Activated naive CD8-positive, alpha-beta T cell treated with anti-CD3 and anti-CD28 coated beads, Interleukin-2, amount 50 U/mL, for 24 hours (primary cell): ENCODE measurements at regions not wholly inside any gene's neighbourhood (a gene's known extent, or its start where the extent isn't known, plus 50 kb on each side); places are given as distances from the start of the nearest gene placed in this dataset.
"Not testable (repeated sequence)": the region's sequence is repeated elsewhere in the genome, so short reads cannot be mapped to it uniquely, and the experiment has no call there.

Source experiments
- ATAC-seq: fragments of 150-1000 bp; cut with Tn5 transposase; one replicate; pipeline ENCODE4 v1.10.0; 2021
- DNase-seq: peaks from one replicate; pipeline ENCODE4 v3.0.0; 2021
- H3K27ac Mint-ChIP-seq: one replicate; pipeline ENCODE4 v1.8.0; 2021; ENCODE audit warnings: mild to moderate bottlenecking, mixed read lengths
- H3K27me3 Mint-ChIP-seq: one replicate; pipeline ENCODE4 v1.8.0; 2021; ENCODE audit warnings: mixed read lengths
- H3K36me3 Mint-ChIP-seq: one replicate; pipeline ENCODE4 v1.8.0; 2021; ENCODE audit warnings: low read depth, mixed read lengths
- H3K4me1 Mint-ChIP-seq: one replicate; pipeline ENCODE4 v1.8.0; 2021; ENCODE audit warnings: mixed read lengths
- H3K4me3 Mint-ChIP-seq: one replicate; pipeline ENCODE4 v1.8.0; 2021; ENCODE audit warnings: mild to moderate bottlenecking, moderate library complexity, mixed read lengths
- H3K9me3 Mint-ChIP-seq: one replicate; pipeline ENCODE4 v1.8.0; 2021; ENCODE audit warnings: mixed read lengths

GRCh38 chr10:3391657-3392056 lies 219.1 kb upstream of the PITRM1 start:
- DNase-seq, result no peak
- peaks cover 3% of the 10 kb centered on the region for H3K27me3 Mint-ChIP-seq
- H3K9me3 Mint-ChIP-seq, result no peaks in the 10 kb centered on the region
- no peaks in the 10 kb centered on the region for H3K36me3 Mint-ChIP-seq
- H3K4me1 Mint-ChIP-seq, result peaks cover 4% of the 10 kb centered on the region
- no peak overlapping the region for H3K27ac Mint-ChIP-seq
- no peak overlapping the region for H3K4me3 Mint-ChIP-seq
- no peak for ATAC-seq

- Mint-ChIP-seq H3K4me1 (peaks cover 4% of the 10 kb centered on the region), H3K36me3 (no peaks in the 10 kb centered on the region), H3K27me3 (peaks cover 3% of the 10 kb centered on the region), H3K27ac (no peak overlapping the region), H3K9me3 (peaks cover 19% of the 10 kb centered on the region), H3K4me3 (no peak overlapping the region)
- ATAC-seq (no peak), DNase-seq (no peak)
These were observed 216.5 kb upstream of the PITRM1 start for GRCh38 chr10:3389130-3389529.

GRCh38 chr10:3385487-3385886 lies 212.9 kb upstream of the PITRM1 start:
- ATAC-seq (no peak), DNase-seq (no peak)
- H3K4me1 Mint-ChIP-seq, result no peaks in the 10 kb centered on the region
- no peak overlapping the region for H3K4me3 Mint-ChIP-seq
- peaks cover 7% of the 10 kb centered on the region for H3K27me3 Mint-ChIP-seq
- H3K9me3 Mint-ChIP-seq, result peaks cover 19% of the 10 kb centered on the region
- no peak overlapping the region for H3K27ac Mint-ChIP-seq
- no peaks in the 10 kb centered on the region for H3K36me3 Mint-ChIP-seq

- peaks cover 19% of the 10 kb centered on the region for H3K9me3 Mint-ChIP-seq
- H3K4me1 Mint-ChIP-seq, result no peaks in the 10 kb centered on the region
- H3K36me3 Mint-ChIP-seq, result no peaks in the 10 kb centered on the region
- ATAC-seq (no peak), DNase-seq (no peak)
- H3K4me3 Mint-ChIP-seq, result no peak overlapping the region
- no peak overlapping the region for H3K27ac Mint-ChIP-seq
- peaks cover 4% of the 10 kb centered on the region for H3K27me3 Mint-ChIP-seq
These were observed 209.5 kb upstream of the PITRM1 start for GRCh38 chr10:3382092-3382491.

GRCh38 chr10:3380406-3381050 lies 207.9 kb upstream of the PITRM1 start:
- Mint-ChIP-seq H3K4me1 (no peaks in the 10 kb centered on the region), H3K4me3 (no peak overlapping the region), H3K9me3 (peaks cover 14% of the 10 kb centered on the region), H3K27ac (no peak overlapping the region), H3K27me3 (peaks cover 4% of the 10 kb centered on the region), H3K36me3 (no peaks in the 10 kb centered on the region)
- no peak for DNase-seq
- no peak for ATAC-seq

GRCh38 chr10:3376631-3377030 lies 204.0 kb upstream of the PITRM1 start:
- ATAC-seq (no peak), DNase-seq (no peak)
- Mint-ChIP-seq H3K27ac (no peak overlapping the region), H3K27me3 (peaks cover 4% of the 10 kb centered on the region), H3K36me3 (no peaks in the 10 kb centered on the region), H3K9me3 (no peaks in the 10 kb centered on the region), H3K4me1 (no peaks in the 10 kb centered on the region), H3K4me3 (no peak overlapping the region)

- Mint-ChIP-seq H3K27me3 (peaks cover 2% of the 10 kb centered on the region), H3K27ac (no peak overlapping the region), H3K36me3 (no peaks in the 10 kb centered on the region), H3K4me3 (no peak overlapping the region), H3K4me1 (no peaks in the 10 kb centered on the region), H3K9me3 (no peaks in the 10 kb centered on the region)
- DNase-seq (no peak), ATAC-seq (no peak)
These were observed 202.9 kb upstream of the PITRM1 start for GRCh38 chr10:3375505-3375904.

- Mint-ChIP-seq H3K4me1 (no peaks in the 10 kb centered on the region), H3K27me3 (peaks cover 2% of the 10 kb centered on the region), H3K4me3 (no peak overlapping the region), H3K9me3 (no peaks in the 10 kb centered on the region), H3K36me3 (no peaks in the 10 kb centered on the region), H3K27ac (no peak overlapping the region)
- DNase-seq (no peak), ATAC-seq (no peak)
These were observed 202.3 kb upstream of the PITRM1 start for GRCh38 chr10:3374914-3375313.

GRCh38 chr10:3373374-3374027 lies 200.9 kb upstream of the PITRM1 start:
- H3K4me3 Mint-ChIP-seq, ATAC-seq, H3K9me3 Mint-ChIP-seq, DNase-seq, H3K27me3 Mint-ChIP-seq, H3K27ac Mint-ChIP-seq, H3K4me1 Mint-ChIP-seq, H3K36me3 Mint-ChIP-seq: not testable (repeated sequence)

- Mint-ChIP-seq H3K27me3 (peaks cover 2% of the 10 kb centered on the region), H3K4me3 (no peak overlapping the region), H3K27ac (no peak overlapping the region), H3K4me1 (no peaks in the 10 kb centered on the region), H3K36me3 (no peaks in the 10 kb centered on the region), H3K9me3 (no peaks in the 10 kb centered on the region)
- ATAC-seq (no peak), DNase-seq (no peak)
These were observed 199.7 kb upstream of the PITRM1 start for GRCh38 chr10:3372281-3372680.

GRCh38 chr10:3371624-3372023 lies 199.0 kb upstream of the PITRM1 start:
- not testable (repeated sequence) for ATAC-seq, DNase-seq, H3K4me1 Mint-ChIP-seq, H3K27me3 Mint-ChIP-seq, H3K9me3 Mint-ChIP-seq, H3K4me3 Mint-ChIP-seq, H3K36me3 Mint-ChIP-seq, H3K27ac Mint-ChIP-seq

GRCh38 chr10:3366735-3367405 lies 194.3 kb upstream of the PITRM1 start:
- Mint-ChIP-seq H3K36me3 (no peaks in the 10 kb centered on the region), H3K9me3 (peaks cover 7% of the 10 kb centered on the region), H3K27ac (no peak overlapping the region), H3K4me3 (no peak overlapping the region), H3K27me3 (peaks cover 2% of the 10 kb centered on the region), H3K4me1 (no peaks in the 10 kb centered on the region)
- DNase-seq, result no peak
- no peak for ATAC-seq

- Mint-ChIP-seq H3K27me3 (no peaks in the 10 kb centered on the region), H3K4me3 (no peak overlapping the region), H3K27ac (no peak overlapping the region)
These were observed 193.5 kb upstream of the PITRM1 start for GRCh38 chr10:3366043-3366442.

GRCh38 chr10:3365630-3366029 lies 193.0 kb upstream of the PITRM1 start:
- ATAC-seq (no peak), DNase-seq (no peak)
- Mint-ChIP-seq H3K4me3 (no peak overlapping the region), H3K36me3 (no peaks in the 10 kb centered on the region), H3K27me3 (no peaks in the 10 kb centered on the region), H3K9me3 (peaks cover 16% of the 10 kb centered on the region), H3K27ac (no peak overlapping the region), H3K4me1 (no peaks in the 10 kb centered on the region)

More at GRCh38 chr10:3366043-3366442, 193.5 kb upstream of the PITRM1 start:
- no peak for DNase-seq
- no peaks in the 10 kb centered on the region for H3K4me1 Mint-ChIP-seq
- peaks cover 12% of the 10 kb centered on the region for H3K9me3 Mint-ChIP-seq
- no peak for ATAC-seq
- H3K36me3 Mint-ChIP-seq, result no peaks in the 10 kb centered on the region

- no peaks in the 10 kb centered on the region for H3K36me3 Mint-ChIP-seq
- ATAC-seq (no peak), DNase-seq (no peak)
- H3K27me3 Mint-ChIP-seq, result no peaks in the 10 kb centered on the region
- H3K4me1 Mint-ChIP-seq, result no peaks in the 10 kb centered on the region
- H3K27ac Mint-ChIP-seq, result no peak overlapping the region
- H3K4me3 Mint-ChIP-seq, result no peak overlapping the region
- peaks cover 23% of the 10 kb centered on the region for H3K9me3 Mint-ChIP-seq
These were observed 192.3 kb upstream of the PITRM1 start for GRCh38 chr10:3364768-3365480.
